ENCODE measurements at regions not wholly inside any gene's neighbourhood (a gene's known extent, or its start where the extent isn't known, plus 50 kb on each side); places are given as distances from the start of the nearest gene placed in this dataset.

- TF ChIP-seq CTCF (IDR thresholded peaks at IDR 0.05; ENCODE audit: borderline replicate concordance, control extremely low read depth, extremely low read depth, insufficient read depth, missing control alignments) = no peak
- no peak for DNase-seq (ENCODE audit: low spot score)
- in situ Hi-C loops (cut with MboI; ENCODE audit: low sequenced_read_pairs, unreplicated experiment) = no loop called here
Observed at GRCh38 chr5:159564031-159564430, 233.7 kb upstream of the IL12B start.

GRCh38 chr5:159566832-159567231 is 236.5 kb upstream of the IL12B start:
- in situ Hi-C loops (cut with MboI; ENCODE audit: low sequenced_read_pairs, unreplicated experiment) = no loop called here
- no peak for DNase-seq (ENCODE audit: low spot score)
- TF ChIP-seq CTCF (IDR thresholded peaks at IDR 0.05; ENCODE audit: borderline replicate concordance, control extremely low read depth, extremely low read depth, insufficient read depth, missing control alignments) = no peak

- DNase-seq (ENCODE audit: low spot score) = no peak
- TF ChIP-seq CTCF (IDR thresholded peaks at IDR 0.05; ENCODE audit: borderline replicate concordance, control extremely low read depth, extremely low read depth, insufficient read depth, missing control alignments) = no peak
- in situ Hi-C loops (cut with MboI; ENCODE audit: low sequenced_read_pairs, unreplicated experiment) = no loop called here
Observed at GRCh38 chr5:159567461-159567860, 237.2 kb upstream of the IL12B start.

GRCh38 chr5:159571501-159572244 is 241.4 kb upstream of the IL12B start:
- in situ Hi-C loops (cut with MboI; ENCODE audit: low sequenced_read_pairs, unreplicated experiment) = no loop called here
- TF ChIP-seq CTCF (IDR thresholded peaks at IDR 0.05; ENCODE audit: borderline replicate concordance, control extremely low read depth, extremely low read depth, insufficient read depth, missing control alignments) = no peak
- DNase-seq (ENCODE audit: low spot score) = no peak

GRCh38 chr5:159576902-159577301 is 246.6 kb upstream of the IL12B start:
- DNase-seq (ENCODE audit: low spot score) = no peak
- no peak for TF ChIP-seq CTCF (IDR thresholded peaks at IDR 0.05; ENCODE audit: borderline replicate concordance, control extremely low read depth, extremely low read depth, insufficient read depth, missing control alignments)
- in situ Hi-C loops (cut with MboI; ENCODE audit: low sequenced_read_pairs, unreplicated experiment) = no loop called here

- TF ChIP-seq CTCF (IDR thresholded peaks at IDR 0.05; ENCODE audit: borderline replicate concordance, control extremely low read depth, extremely low read depth, insufficient read depth, missing control alignments) = no peak
- in situ Hi-C loops (cut with MboI; ENCODE audit: low sequenced_read_pairs, unreplicated experiment) = no loop called here
- no peak for DNase-seq (ENCODE audit: low spot score)
Observed at GRCh38 chr5:159581502-159582249, 251.4 kb upstream of the IL12B start.

Measured in GM13976 (cell line).